GM18517 (cell line): ENCODE measurements at regions not wholly inside any gene's neighbourhood (a gene's known extent, or its start where the extent isn't known, plus 50 kb on each side); places are given as distances from the start of the nearest gene placed in this dataset.

Experiments
- ATAC-seq: cut with Tn5 transposase; IDR thresholded peaks from one replicate; pipeline ENCODE4 v1.9.1; 2021; ENCODE audit warnings: mild to moderate bottlenecking, moderate library complexity; ENCODE audit not compliant: unreplicated experiment

- no peak for ATAC-seq
Observed at GRCh38 chr4:145348291-145348690, 133.4 kb upstream of the SMAD1 start.

GRCh38 chr4:145347684-145348083 is 134.0 kb upstream of the SMAD1 start:
- no peak for ATAC-seq

GRCh38 chr4:145346081-145346480 is 135.6 kb upstream of the SMAD1 start:
- ATAC-seq, result no peak

GRCh38 chr4:145345401-145345800 is 136.3 kb upstream of the SMAD1 start:
- no peak for ATAC-seq

GRCh38 chr4:145341381-145341780 is 140.3 kb upstream of the SMAD1 start:
- no peak for ATAC-seq

- no peak for ATAC-seq
Observed at GRCh38 chr4:145340071-145340675, 141.5 kb upstream of the SMAD1 start.

- no peak for ATAC-seq
Observed at GRCh38 chr4:145339075-145339725, 142.5 kb upstream of the SMAD1 start.

GRCh38 chr4:145338568-145338967 is 143.1 kb upstream of the SMAD1 start:
- no peak for ATAC-seq

- no peak for ATAC-seq
Observed at GRCh38 chr4:145337391-145337790, 144.3 kb upstream of the SMAD1 start.

GRCh38 chr4:145333786-145334185 is 147.9 kb upstream of the SMAD1 start:
- ATAC-seq, result no peak

- ATAC-seq, result no peak
Observed at GRCh38 chr4:145326491-145326890, 146.1 kb upstream of the OTUD4 start.

GRCh38 chr4:145324161-145324560 is 143.8 kb upstream of the OTUD4 start:
- no peak for ATAC-seq

- no peak for ATAC-seq
Observed at GRCh38 chr4:145320294-145320693, 139.9 kb upstream of the OTUD4 start.

- ATAC-seq, result no peak
Observed at GRCh38 chr4:145319751-145320150, 139.4 kb upstream of the OTUD4 start.

- no peak for ATAC-seq
Observed at GRCh38 chr4:145316897-145317574, 136.6 kb upstream of the OTUD4 start.

GRCh38 chr4:145315811-145316225 is 135.4 kb upstream of the OTUD4 start:
- no peak for ATAC-seq

GRCh38 chr4:145308598-145308997 is 128.2 kb upstream of the OTUD4 start:
- ATAC-seq, result no peak

GRCh38 chr4:145307763-145308430 is 127.5 kb upstream of the OTUD4 start:
- no peak for ATAC-seq

- no peak for ATAC-seq
Observed at GRCh38 chr4:145307120-145307519, 126.7 kb upstream of the OTUD4 start.

GRCh38 chr4:145302725-145303124 is 122.3 kb upstream of the OTUD4 start:
- no peak for ATAC-seq

GRCh38 chr4:145301386-145302080 is 121.1 kb upstream of the OTUD4 start:
- ATAC-seq, result no peak
